ENCODE measurements at regions not wholly inside any gene's neighbourhood (a gene's known extent, or its start where the extent isn't known, plus 50 kb on each side); places are given as distances from the start of the nearest gene placed in this dataset.
"Not testable (repeated sequence)": the region's sequence is repeated elsewhere in the genome, so short reads cannot be mapped to it uniquely, and the experiment has no call there.

GRCh38 chrX:44785652-44786051 is 58.2 kb upstream of the DUSP21 start:
- no peak for DNase-seq (ENCODE audit: extremely low read depth in 1 of 11, low read depth in 9 of 11, low spot score in 4 of 11)

GRCh38 chrX:44784241-44784640 is 59.6 kb upstream of the DUSP21 start:
- DNase-seq (ENCODE audit: extremely low read depth in 1 of 11, low read depth in 9 of 11, low spot score in 4 of 11) = no peak

GRCh38 chrX:44778254-44778653 is 65.6 kb upstream of the DUSP21 start:
- no peak for DNase-seq (ENCODE audit: extremely low read depth in 1 of 11, low read depth in 9 of 11, low spot score in 4 of 11)

GRCh38 chrX:44775726-44776125 is 68.1 kb upstream of the DUSP21 start:
- no peak for DNase-seq (ENCODE audit: extremely low read depth in 1 of 11, low read depth in 9 of 11, low spot score in 4 of 11)

GRCh38 chrX:44774066-44774465 is 69.8 kb upstream of the DUSP21 start:
- DNase-seq (ENCODE audit: extremely low read depth in 1 of 11, low read depth in 9 of 11, low spot score in 4 of 11) = not testable (repeated sequence)

GRCh38 chrX:44770121-44770520 is 73.7 kb upstream of the DUSP21 start:
- DNase-seq (ENCODE audit: extremely low read depth in 1 of 11, low read depth in 9 of 11, low spot score in 4 of 11) = no peak

GRCh38 chrX:44767308-44767707 is 76.5 kb upstream of the DUSP21 start:
- DNase-seq (ENCODE audit: extremely low read depth in 1 of 11, low read depth in 9 of 11, low spot score in 4 of 11) = no peak

- no peak for DNase-seq (ENCODE audit: extremely low read depth in 1 of 11, low read depth in 9 of 11, low spot score in 4 of 11)
These were observed 78.3 kb upstream of the DUSP21 start for GRCh38 chrX:44765556-44765955.

GRCh38 chrX:44747969-44748368 is 95.9 kb upstream of the DUSP21 start:
- no peak for DNase-seq (ENCODE audit: extremely low read depth in 1 of 11, low read depth in 9 of 11, low spot score in 4 of 11)

- DNase-seq (ENCODE audit: extremely low read depth in 1 of 11, low read depth in 9 of 11, low spot score in 4 of 11) = no peak
These were observed 96.5 kb upstream of the DUSP21 start for GRCh38 chrX:44747317-44747716.

- DNase-seq (ENCODE audit: extremely low read depth in 1 of 11, low read depth in 9 of 11, low spot score in 4 of 11) = no peak
These were observed 99.0 kb upstream of the DUSP21 start for GRCh38 chrX:44744799-44745198.

- no peak for DNase-seq (ENCODE audit: extremely low read depth in 1 of 11, low read depth in 9 of 11, low spot score in 4 of 11)
These were observed 101.2 kb upstream of the DUSP21 start for GRCh38 chrX:44742480-44743155.

GRCh38 chrX:44741859-44742258 is 102.0 kb upstream of the DUSP21 start:
- DNase-seq (ENCODE audit: extremely low read depth in 1 of 11, low read depth in 9 of 11, low spot score in 4 of 11) = not testable (repeated sequence)

GRCh38 chrX:44741458-44741857 is 102.4 kb upstream of the DUSP21 start:
- DNase-seq (ENCODE audit: extremely low read depth in 1 of 11, low read depth in 9 of 11, low spot score in 4 of 11) = not testable (repeated sequence)

- DNase-seq (ENCODE audit: extremely low read depth in 1 of 11, low read depth in 9 of 11, low spot score in 4 of 11) = no peak
These were observed 108.3 kb upstream of the DUSP21 start for GRCh38 chrX:44735498-44735897.

GRCh38 chrX:44733931-44734330 is 109.9 kb upstream of the DUSP21 start:
- DNase-seq (ENCODE audit: extremely low read depth in 1 of 11, low read depth in 9 of 11, low spot score in 4 of 11) = no peak

GRCh38 chrX:44731160-44731559 is 112.7 kb upstream of the DUSP21 start:
- DNase-seq (ENCODE audit: extremely low read depth in 1 of 11, low read depth in 9 of 11, low spot score in 4 of 11) = no peak

- no peak for DNase-seq (ENCODE audit: extremely low read depth in 1 of 11, low read depth in 9 of 11, low spot score in 4 of 11)
These were observed 120.4 kb upstream of the DUSP21 start for GRCh38 chrX:44723426-44723825.

- no peak for DNase-seq (ENCODE audit: extremely low read depth in 1 of 11, low read depth in 9 of 11, low spot score in 4 of 11)
These were observed 135.4 kb upstream of the DUSP21 start for GRCh38 chrX:44708470-44708869.

- no peak for DNase-seq (ENCODE audit: extremely low read depth in 1 of 11, low read depth in 9 of 11, low spot score in 4 of 11)
These were observed 137.8 kb upstream of the DUSP21 start for GRCh38 chrX:44705817-44706551.

GRCh38 chrX:44698357-44698756 is 145.5 kb upstream of the DUSP21 start:
- no peak for DNase-seq (ENCODE audit: extremely low read depth in 1 of 11, low read depth in 9 of 11, low spot score in 4 of 11)
